Liver (tissue), 8 donors: ENCODE measurements at regions not wholly inside any gene's neighbourhood (a gene's known extent, or its start where the extent isn't known, plus 50 kb on each side); places are given as distances from the start of the nearest gene placed in this dataset.

ENCODE experiments used
- DNase-seq: peaks from one replicate; pipeline ENCODE4 v3.0.0-alpha.2; 2017; ENCODE audit warnings: low spot score
- H3K27ac ChIP-seq, 2 donors: one replicate each; pipeline ENCODE4 v1.7.0; 2013; ENCODE audit warnings: inconsistent platforms in 2 of 2, low read length in 2 of 2, control low read depth in 1 of 2, low read depth in 1 of 2, mild to moderate bottlenecking in 1 of 2
- H3K27me3 ChIP-seq, 4 donors: one replicate each; pipeline versions ENCODE4 v1.6.1 to v1.7.0; 2013; ENCODE audit warnings: low read length in 3 of 4, inconsistent platforms in 1 of 4, mild to moderate bottlenecking in 1 of 4, moderate library complexity in 1 of 4; ENCODE audit not compliant: control insufficient read depth in 4 of 4, insufficient read depth in 4 of 4
- H3K36me3 ChIP-seq, 4 donors: one replicate each; pipeline versions ENCODE4 v1.6.1 to v1.7.0; 2013; ENCODE audit warnings: low read length in 3 of 4, mild to moderate bottlenecking in 3 of 4, low read depth in 1 of 4, moderate library complexity in 1 of 4; ENCODE audit not compliant: control insufficient read depth in 4 of 4, insufficient read depth in 3 of 4
- H3K4me1 ChIP-seq, 4 donors: one replicate each; pipeline versions ENCODE4 v1.6.1 to v1.7.0; 2013; ENCODE audit warnings: low read length in 3 of 4, mild to moderate bottlenecking in 3 of 4, moderate library complexity in 1 of 4; ENCODE audit not compliant: control insufficient read depth in 4 of 4, insufficient read depth in 4 of 4
- H3K4me3 ChIP-seq, 3 donors: one replicate each; pipeline versions ENCODE4 v1.6.1 to v1.7.0; 2013; ENCODE audit warnings: low read length in 3 of 3, control low read depth in 1 of 3, low read depth in 1 of 3, mild to moderate bottlenecking in 1 of 3
- H3K9ac ChIP-seq, 2 donors: one replicate each; pipeline ENCODE4 v1.7.0; 2013; ENCODE audit warnings: low read length in 2 of 2, mild to moderate bottlenecking in 2 of 2, moderate library complexity in 2 of 2, control low read depth in 1 of 2, low read depth in 1 of 2
- H3K9me3 ChIP-seq, 4 donors: one replicate each; pipeline versions ENCODE4 v1.6.1 to v1.7.0; 2013; ENCODE audit warnings: low read length in 3 of 4; ENCODE audit not compliant: control insufficient read depth in 4 of 4
- ATF3 ChIP-seq: IDR thresholded peaks from 2 replicates; pipeline ENCODE4 v1.6.1; 2016; ENCODE audit warnings: antibody characterized with exemption
- EGR1 ChIP-seq, 2 donors: IDR thresholded peaks; 2 replicates each; pipeline ENCODE4 v1.6.1; 2016 to 2018; ENCODE audit warnings: antibody characterized with exemption in 2 of 2, low read depth in 2 of 2
- FOXA1 ChIP-seq: IDR thresholded peaks from 2 replicates; pipeline ENCODE4 v1.6.1; 2016; ENCODE audit warnings: antibody characterized with exemption
- FOXA2 ChIP-seq: IDR thresholded peaks from 2 replicates; pipeline ENCODE4 v1.6.1; 2016; ENCODE audit warnings: antibody characterized with exemption
- GABPA ChIP-seq, 2 donors: IDR thresholded peaks in 1 of 2; conservative IDR thresholded peaks in 1 of 2; 2 replicates each; pipeline ENCODE4 v1.6.1; 2016; ENCODE audit warnings: antibody characterized with exemption in 2 of 2, mild to moderate bottlenecking in 1 of 2, moderate library complexity in 1 of 2
- HNF4A ChIP-seq, 2 donors: conservative IDR thresholded peaks; 2 replicates each; pipeline ENCODE4 v1.6.1; 2016; ENCODE audit warnings: antibody characterized with exemption in 2 of 2, mild to moderate bottlenecking in 2 of 2
- HNF4G ChIP-seq: IDR thresholded peaks from 2 replicates; pipeline ENCODE4 v1.6.1; 2016; ENCODE audit warnings: antibody characterized with exemption
- JUND ChIP-seq, 2 donors: IDR thresholded peaks; 2 replicates each; pipeline ENCODE4 v1.6.1; 2016; ENCODE audit warnings: antibody characterized with exemption in 2 of 2
- MAX ChIP-seq: IDR thresholded peaks from 2 replicates; pipeline ENCODE4 v1.6.1; 2016; ENCODE audit warnings: antibody characterized with exemption
- NR2F2 ChIP-seq: IDR thresholded peaks from 2 replicates; pipeline ENCODE4 v1.6.1; 2016; ENCODE audit warnings: antibody characterized with exemption
- REST ChIP-seq: IDR thresholded peaks from 2 replicates; pipeline ENCODE4 v1.6.1; 2016; ENCODE audit warnings: antibody characterized with exemption, mild to moderate bottlenecking
- RXRA ChIP-seq, 2 donors: IDR thresholded peaks; 2 replicates each; pipeline ENCODE4 v1.6.1; 2017 to 2018; ENCODE audit warnings: antibody characterized with exemption in 2 of 2, mild to moderate bottlenecking in 1 of 2
- SP1 ChIP-seq: IDR thresholded peaks from 2 replicates; pipeline ENCODE4 v1.6.1; 2018; ENCODE audit warnings: antibody characterized with exemption, mild to moderate bottlenecking
- TAF1 ChIP-seq: conservative IDR thresholded peaks from 2 replicates; pipeline ENCODE4 v1.6.1; 2016; ENCODE audit warnings: antibody characterized with exemption, mild to moderate bottlenecking
- YY1 ChIP-seq: IDR thresholded peaks from 2 replicates; pipeline ENCODE4 v1.6.1; 2016; ENCODE audit warnings: antibody characterized with exemption, mild to moderate bottlenecking
- WGBS: extraction: QIAGEN DNeasy Blood & Tissue Kit; methylation state at CpG from one replicate; pipeline ENCODE4 v1.1.7; 2013; 5-methylcytosine and 5-hydroxymethylcytosine counted together
- TF ChIP-seq, protein P1 (sequence below): IDR thresholded peaks from 2 replicates; pipeline ENCODE4 v1.6.1; 2016; ENCODE audit warnings: antibody characterized with exemption
- TF ChIP-seq, protein P2 (sequence below): fragments of 150-350 bp; IDR thresholded peaks from 2 replicates; pipeline ENCODE4 v1.5.1; 2017; ENCODE audit warnings: improper control_type of control experiment, low read depth, low read length; ENCODE audit not compliant: missing input control
- donor health status: healthy.
- donor health status: healthy.
- donor health status: healthy.
- donor health status: healthy.
- donor health status: healthy.

DNA sequence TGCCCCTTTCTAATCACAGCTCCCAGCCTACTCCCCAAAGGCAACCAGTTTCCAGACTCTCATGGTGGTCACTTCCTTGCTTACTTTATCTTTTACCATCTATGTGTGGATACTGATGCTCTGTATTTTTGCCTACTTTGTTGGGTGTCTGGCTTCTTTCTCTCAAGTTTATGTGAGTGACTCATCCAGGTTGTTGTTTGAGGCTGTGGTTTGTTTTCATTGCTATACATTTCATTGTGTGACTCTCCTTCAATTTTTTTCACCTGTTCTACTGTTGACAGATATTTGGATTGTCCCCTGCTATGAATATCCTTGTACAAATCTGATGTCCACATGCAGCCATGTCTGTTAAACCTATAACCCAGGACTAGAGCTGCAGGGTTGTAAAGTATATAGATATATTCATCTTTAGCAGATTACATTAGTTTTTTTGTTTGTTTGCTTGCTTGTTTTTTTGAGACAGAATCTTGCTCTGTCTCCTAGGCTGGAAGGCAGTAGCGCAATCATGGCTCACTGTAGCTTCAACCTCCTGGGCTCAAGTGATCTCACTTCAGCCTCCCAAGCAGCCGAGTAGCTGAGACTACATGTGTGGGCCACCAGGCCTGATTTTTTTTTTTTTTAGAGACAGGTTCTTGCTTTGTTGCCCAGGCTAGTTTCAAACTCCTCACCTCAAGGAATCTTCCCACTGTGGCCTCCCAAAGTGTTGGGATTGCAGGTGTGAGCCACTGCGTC, 72.9 kb upstream of the EEF1E1 start:
- H3K9me3 ChIP-seq: no peaks in the 10 kb centered on the region
- H3K4me3 ChIP-seq: no peak overlapping the region
- WGBS: 87% methylated on average over 3 of the region's 3 CpGs
- no peak for TF ChIP-seq NR2F2
- no peak for TF ChIP-seq FOXA1
- TF ChIP-seq EGR1 (IDR thresholded peaks at IDR 0.05; ENCODE audit: low read depth in 2 of 2): no peak
- no peak for TF ChIP-seq REST
- TF ChIP-seq ATF3: no peak
- TF ChIP-seq SP1: no peak
- no peak for TF ChIP-seq FOXA2
- no peak for TF ChIP-seq MAX
- no peak for TF ChIP-seq RXRA (IDR thresholded peaks at IDR 0.05)
- no peak for TF ChIP-seq GABPA (IDR thresholded peaks at IDR 0.05 in 1 of 2, conservative IDR thresholded peaks at IDR 0.05 in 1 of 2)
- TF ChIP-seq JUND (IDR thresholded peaks at IDR 0.05): no peak
- no peak for TF ChIP-seq HNF4G
- TF ChIP-seq TAF1: no peak
- TF ChIP-seq HNF4A (conservative IDR thresholded peaks at IDR 0.05): no peak
- TF ChIP-seq, protein P1, sequence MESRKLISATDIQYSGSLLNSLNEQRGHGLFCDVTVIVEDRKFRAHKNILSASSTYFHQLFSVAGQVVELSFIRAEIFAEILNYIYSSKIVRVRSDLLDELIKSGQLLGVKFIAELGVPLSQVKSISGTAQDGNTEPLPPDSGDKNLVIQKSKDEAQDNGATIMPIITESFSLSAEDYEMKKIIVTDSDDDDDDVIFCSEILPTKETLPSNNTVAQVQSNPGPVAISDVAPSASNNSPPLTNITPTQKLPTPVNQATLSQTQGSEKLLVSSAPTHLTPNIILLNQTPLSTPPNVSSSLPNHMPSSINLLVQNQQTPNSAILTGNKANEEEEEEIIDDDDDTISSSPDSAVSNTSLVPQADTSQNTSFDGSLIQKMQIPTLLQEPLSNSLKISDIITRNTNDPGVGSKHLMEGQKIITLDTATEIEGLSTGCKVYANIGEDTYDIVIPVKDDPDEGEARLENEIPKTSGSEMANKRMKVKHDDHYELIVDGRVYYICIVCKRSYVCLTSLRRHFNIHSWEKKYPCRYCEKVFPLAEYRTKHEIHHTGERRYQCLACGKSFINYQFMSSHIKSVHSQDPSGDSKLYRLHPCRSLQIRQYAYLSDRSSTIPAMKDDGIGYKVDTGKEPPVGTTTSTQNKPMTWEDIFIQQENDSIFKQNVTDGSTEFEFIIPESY: no peak
- TF ChIP-seq YY1: no peak
- H3K4me1 ChIP-seq: no peaks in the 10 kb centered on the region
- peaks cover 0 to 8% (median 1%) of the 10 kb centered on the region in 4 donors for H3K27me3 ChIP-seq
- no peak overlapping the region for H3K9ac ChIP-seq
- H3K36me3 ChIP-seq: no peaks in the 10 kb centered on the region
- no peak for DNase-seq
- no peak overlapping the region for H3K27ac ChIP-seq

DNA sequence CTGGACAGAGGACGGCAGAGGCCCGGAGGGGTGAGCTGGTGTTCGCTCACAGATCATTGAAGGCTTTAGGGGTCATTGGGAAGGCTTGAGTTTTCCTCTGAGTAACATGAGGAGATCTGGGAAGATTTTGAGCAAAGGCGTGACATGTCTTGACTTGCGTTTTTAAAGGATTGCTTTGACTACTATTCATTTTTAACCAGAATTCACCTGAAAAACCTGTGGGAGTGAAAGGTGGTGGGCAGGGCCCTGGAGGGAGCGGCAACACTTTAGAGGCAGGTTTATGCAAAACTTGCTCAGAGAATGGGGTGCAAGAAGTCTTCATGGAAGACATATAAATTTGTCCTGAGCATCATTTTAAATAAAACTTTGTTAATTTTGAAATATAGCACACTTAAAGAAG, 72.2 kb upstream of the EEF1E1 start:
- no peaks in the 10 kb centered on the region for H3K36me3 ChIP-seq
- no peaks in the 10 kb centered on the region for H3K4me1 ChIP-seq
- no peak overlapping the region for H3K27ac ChIP-seq
- peaks cover 0 to 8% (median 1%) of the 10 kb centered on the region in 4 donors for H3K27me3 ChIP-seq
- 83% methylated on average over 6 of the region's 6 CpGs for WGBS
- DNase-seq: no peak
- no peak overlapping the region for H3K4me3 ChIP-seq
- H3K9ac ChIP-seq: no peak overlapping the region
- no peaks in the 10 kb centered on the region for H3K9me3 ChIP-seq
- TF ChIP-seq ATF3: no peak
- no peak for TF ChIP-seq MAX
- no peak for TF ChIP-seq GABPA (IDR thresholded peaks at IDR 0.05 in 1 of 2, conservative IDR thresholded peaks at IDR 0.05 in 1 of 2)
- no peak for TF ChIP-seq RXRA (IDR thresholded peaks at IDR 0.05)
- TF ChIP-seq YY1: no peak
- no peak for TF ChIP-seq FOXA1
- TF ChIP-seq HNF4G: no peak
- TF ChIP-seq, protein P2, sequence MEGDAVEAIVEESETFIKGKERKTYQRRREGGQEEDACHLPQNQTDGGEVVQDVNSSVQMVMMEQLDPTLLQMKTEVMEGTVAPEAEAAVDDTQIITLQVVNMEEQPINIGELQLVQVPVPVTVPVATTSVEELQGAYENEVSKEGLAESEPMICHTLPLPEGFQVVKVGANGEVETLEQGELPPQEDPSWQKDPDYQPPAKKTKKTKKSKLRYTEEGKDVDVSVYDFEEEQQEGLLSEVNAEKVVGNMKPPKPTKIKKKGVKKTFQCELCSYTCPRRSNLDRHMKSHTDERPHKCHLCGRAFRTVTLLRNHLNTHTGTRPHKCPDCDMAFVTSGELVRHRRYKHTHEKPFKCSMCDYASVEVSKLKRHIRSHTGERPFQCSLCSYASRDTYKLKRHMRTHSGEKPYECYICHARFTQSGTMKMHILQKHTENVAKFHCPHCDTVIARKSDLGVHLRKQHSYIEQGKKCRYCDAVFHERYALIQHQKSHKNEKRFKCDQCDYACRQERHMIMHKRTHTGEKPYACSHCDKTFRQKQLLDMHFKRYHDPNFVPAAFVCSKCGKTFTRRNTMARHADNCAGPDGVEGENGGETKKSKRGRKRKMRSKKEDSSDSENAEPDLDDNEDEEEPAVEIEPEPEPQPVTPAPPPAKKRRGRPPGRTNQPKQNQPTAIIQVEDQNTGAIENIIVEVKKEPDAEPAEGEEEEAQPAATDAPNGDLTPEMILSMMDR: no peak
- TF ChIP-seq REST: no peak
- TF ChIP-seq SP1: no peak
- no peak for TF ChIP-seq JUND (IDR thresholded peaks at IDR 0.05)
- TF ChIP-seq TAF1: no peak
